Activated effector memory CD4-positive, alpha-beta T cell treated with anti-CD3 and anti-CD28 coated beads, Interleukin-2, amount 50 U/mL, for 16 hours (primary cell): ENCODE measurements at regions not wholly inside any gene's neighbourhood (a gene's known extent, or its start where the extent isn't known, plus 50 kb on each side); places are given as distances from the start of the nearest gene placed in this dataset.

Experiments
- DNase-seq: peaks from one replicate; pipeline ENCODE4 v3.0.0-alpha.2; 2020

DNA sequence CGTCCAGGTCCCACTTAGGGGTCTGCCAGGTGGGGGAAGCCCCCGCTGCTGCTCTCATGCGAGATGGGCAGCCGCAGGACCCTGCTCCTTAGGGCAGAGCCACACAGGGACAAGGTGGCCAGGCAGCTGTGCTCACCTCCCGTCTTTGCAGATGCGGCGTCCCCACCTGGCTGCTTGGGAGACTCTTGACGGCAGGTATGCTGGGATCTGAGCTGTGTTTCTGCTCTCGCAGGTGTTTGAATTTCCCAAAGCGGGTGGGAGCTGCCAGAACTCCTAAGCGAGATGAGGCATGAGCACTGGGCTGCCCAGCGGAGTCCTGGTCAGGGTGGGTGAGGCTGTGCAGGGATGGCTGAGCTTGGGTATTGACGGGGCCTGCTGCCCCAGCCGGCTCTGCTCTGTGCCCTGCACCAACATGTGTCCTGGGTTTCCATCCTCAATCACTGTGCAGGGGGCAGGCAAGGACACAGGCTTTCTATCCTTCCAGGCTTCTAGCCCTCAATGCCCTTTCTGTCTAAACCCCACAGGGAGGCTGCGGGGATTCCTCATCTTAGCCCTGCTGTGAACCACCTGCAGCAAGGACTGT lies 151.4 kb downstream of the ICE1 start:
- DNase-seq, result no peak

DNA sequence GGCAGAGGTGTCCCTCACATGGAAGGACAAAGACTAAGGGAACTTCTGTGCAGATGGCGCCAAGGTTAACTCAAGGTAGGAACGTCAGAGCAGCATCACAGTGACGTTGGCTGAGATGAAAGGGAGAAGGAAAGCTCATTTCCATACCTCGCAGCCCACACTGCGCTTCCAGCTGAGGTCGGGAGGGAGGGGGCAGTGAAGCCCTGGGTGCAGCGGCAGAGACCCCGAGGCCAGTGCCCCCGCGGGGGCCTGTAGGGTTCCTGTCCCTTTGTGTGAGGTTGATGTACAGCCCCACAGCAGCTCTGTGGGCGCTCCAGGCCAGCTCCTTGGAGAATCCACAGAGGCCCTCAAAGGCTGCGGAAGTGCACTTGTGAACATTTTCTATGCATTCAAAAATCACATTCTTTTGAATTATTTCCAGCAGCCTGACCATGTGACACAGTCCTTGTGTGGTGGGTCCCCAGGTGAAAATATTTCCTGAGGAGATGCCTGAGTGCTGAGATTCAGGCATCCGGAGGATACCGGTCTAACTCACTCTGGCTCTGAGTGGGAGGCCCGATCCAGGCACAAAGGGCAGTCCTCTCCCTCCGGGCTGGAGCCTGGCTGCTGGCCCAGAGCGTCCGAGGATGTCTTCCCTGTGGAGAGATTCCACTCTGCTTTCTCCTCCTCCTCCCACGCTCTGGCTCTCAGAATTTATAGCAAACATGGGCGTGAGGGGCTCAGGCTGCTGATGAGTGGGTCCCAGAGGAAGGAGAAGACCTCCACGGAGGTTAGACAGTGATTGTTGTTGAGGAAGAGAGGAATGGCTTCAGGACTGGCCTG lies 150.7 kb downstream of the ICE1 start:
- no peak for DNase-seq

DNA sequence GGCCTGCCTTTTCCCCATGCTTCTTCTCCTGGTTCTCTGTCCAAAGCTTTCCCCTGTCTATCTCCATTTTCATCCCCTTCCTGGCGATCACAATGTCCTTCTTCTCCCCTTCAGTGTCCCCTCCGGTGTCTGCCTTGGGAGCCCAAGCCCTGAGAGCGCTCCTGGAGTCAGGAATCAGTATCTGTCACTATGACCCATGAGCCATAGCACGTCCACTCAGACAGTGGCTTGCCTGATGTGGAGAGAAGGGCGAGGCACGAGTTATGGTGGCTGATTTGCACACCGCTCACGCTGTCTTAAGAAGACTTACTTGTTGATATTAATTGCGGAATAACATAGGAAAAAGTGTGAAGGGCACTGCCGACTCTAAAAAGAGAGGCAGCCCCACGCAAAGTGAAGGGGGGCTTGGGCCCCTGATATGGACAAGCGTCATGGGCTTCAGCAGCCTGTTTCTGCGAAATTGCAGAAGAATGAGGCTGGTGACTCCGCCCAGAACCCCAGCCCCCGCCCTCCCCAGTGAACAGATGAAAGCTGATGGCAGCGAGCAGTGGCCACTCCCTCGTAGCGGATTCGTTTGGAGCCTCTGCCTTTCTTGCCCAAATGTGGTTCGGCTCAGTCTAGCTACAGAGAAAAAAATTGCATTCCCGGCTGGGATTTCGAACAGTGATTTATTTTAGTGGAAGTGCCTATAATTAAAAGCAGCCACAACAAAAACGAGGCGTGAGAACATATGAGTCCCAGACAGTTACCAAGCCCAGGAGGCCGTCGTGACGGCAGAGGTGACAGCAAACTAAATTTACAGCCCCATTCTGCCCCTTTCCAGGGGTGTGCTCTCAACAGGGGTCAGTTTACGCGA lies 149.8 kb downstream of the ICE1 start:
- DNase-seq, result no peak

DNA sequence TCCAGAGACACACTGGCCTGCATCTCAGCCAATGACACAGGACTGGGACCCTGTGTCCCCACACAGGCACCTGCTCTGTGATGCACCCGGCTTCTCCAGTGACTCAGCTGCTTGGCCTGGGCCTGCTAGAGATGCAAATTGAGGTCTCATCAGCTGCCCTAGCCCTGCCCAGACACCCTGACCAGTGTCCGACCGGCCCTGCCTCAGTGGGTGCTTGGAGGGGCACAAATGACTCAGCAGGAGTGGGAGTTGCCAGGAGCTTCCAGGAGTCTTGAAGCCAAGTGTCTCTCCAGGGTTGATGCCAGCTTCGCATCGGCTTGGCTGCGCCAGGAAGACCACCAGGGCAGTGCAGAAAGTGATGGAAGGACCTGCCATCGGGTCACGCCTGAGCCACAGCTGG lies 148.2 kb downstream of the ICE1 start:
- no peak for DNase-seq

DNA sequence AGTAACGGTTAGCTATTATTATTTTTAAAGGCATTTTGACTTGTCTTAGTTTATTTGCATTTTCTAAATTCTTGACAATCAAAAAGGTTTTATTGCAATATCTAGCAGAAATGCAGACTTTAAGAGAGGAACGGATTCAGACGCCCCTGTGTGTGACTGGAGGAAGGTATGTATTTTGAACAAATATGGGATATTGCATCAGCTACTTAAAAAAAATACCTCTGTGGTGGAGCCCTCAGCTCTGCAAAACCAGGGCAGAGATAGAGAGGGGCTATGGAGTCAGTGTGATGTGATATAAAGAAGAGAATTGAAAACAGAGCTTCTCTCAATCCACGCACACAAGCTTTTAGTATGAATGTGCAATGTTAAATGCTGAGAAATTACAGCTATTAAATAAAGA lies 142.4 kb downstream of the ICE1 start:
- DNase-seq, result no peak

DNA sequence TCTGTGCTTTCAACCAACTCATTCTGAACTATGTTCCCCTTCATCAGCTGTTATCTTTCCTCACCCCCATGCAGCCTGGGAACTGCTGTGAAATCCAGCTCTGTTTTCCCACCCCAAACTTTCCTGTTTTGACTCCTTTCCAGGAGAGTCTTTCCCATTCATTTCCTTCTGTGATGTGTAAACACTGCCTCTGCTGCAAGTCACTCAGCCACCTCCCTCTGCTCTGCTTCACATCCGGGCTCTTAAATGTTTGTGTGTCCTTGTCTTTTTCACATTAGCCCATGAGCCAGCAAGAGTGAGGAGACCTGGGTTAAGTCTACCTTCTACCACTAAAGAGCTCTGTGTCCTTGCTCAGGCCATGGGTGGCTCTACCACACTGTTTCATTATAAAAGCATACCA lies 137.5 kb downstream of the ICE1 start:
- no peak for DNase-seq

DNA sequence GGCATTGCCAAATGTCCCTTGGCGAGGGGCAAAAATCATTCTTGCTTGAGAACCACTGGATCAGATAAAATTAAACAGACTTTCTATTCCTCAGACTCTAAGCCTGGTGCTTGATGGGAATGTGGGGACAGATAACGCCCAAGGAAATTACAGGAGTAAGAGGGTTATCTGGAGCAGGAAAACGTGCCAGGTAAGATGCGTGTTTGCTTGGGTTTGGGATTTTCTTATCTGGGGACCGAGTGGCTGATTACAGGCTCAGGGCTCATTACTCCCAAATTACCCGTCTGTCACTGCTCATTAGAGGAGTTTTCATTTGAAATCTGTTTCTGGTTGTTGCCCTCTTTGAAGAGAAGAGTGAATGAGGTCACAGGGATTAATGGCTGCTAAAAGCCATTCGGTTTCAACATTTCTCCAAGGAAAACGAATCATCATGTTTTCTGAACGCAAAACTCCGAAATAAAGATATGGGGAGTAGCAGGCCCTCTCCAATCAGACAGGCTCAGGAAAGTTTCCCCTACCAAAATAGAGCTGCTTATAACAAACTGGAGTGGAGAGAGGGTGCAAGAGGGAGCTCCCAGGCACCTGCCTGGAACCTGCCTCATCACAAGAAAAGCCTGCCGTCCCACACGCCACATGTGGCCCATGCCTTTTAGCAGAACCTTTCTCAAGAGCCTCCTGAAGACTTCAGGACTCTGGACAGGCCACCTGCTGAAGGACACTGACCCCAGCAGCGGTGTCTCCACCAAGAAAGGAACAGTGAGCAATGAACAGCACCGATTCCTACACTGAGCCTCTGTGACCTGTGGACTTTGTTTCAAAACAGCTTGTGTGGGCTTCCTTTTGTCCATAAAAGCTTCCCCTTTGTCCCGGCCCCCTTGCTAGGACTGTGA lies 136.4 kb downstream of the ICE1 start:
- DNase-seq, result no peak

DNA sequence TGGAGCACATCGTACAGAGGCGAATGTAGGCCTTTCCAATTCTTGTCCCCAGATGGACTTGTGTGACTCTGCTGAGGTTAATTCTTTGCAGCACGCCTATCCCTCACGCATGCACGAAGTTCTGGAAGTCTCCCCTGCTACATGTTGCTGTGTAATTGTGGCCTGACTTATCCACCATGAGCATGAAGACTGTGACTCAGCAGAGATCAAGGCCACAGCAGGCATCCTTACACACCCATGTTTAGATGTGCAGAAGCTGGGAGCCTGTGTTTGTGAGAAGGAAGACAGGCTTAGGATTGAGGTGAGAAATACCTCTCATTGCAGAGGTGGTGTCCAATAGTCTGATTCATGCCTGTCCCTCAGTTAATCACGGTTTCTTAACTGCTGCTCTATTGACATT lies 135.6 kb downstream of the ICE1 start:
- no peak for DNase-seq

DNA sequence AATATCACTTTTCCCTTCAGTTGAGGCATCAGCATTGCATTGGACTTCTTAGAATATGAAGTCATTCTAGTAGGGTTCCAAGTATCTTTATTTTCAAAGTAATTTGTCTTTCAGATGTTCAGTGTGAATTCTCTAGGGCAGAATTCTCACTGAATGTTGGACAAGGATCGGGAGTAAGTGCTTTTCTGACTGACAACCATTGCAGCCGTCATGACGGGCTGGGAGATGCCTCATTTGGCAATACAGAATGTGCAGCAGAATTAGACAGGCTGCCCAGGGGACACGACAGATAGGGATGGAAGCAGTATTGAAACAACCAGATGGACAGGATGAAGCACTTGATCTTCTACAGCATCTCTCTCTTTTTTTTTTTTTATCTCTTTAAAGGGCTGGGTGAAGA lies 129.0 kb downstream of the ICE1 start:
- no peak for DNase-seq

DNA sequence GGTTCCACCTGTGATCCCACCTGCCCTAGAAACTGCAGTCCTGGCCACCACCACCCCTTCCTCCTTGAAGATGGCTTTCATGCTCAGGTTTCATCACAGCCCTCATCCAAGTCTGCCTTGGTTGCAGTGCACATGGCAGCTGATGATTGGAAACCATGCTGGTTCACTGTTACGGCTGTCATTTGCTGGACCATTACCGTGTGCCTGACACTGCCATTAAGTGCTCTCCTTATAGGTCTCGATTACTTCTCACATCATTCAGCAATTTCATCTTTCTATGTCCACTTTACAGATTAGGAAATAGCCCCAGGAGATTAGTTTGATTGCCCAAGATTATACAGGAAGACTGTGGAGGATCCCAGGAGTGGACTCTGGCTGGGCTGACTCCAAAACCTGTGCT lies 123.9 kb downstream of the ICE1 start:
- no peak for DNase-seq

DNA sequence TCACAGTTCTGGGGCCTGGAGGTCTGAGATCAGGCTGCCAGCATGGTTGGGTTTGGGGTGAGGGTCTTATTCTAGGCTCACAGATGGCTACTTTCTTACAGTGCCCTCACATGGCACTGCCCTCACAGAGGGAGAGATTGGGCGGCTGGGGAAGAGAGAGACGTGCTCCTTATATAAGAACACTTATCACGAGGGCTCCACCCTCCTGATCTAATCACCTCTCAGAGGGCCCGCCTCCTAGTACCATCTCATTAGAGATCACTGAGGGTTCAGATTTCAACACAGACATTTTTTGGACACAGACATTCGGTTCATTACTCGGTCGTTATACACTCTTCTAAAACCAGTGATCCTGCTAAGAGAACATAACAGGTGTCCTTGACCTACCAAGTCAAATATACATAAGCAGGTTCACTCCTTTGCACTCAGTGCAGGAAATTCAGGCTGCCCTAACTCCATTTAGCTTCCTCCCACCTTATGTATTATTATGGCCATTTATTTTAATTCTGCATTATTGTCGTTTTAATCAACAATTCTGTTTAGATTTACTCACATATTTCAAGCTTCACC lies 121.7 kb downstream of the ICE1 start:
- no peak for DNase-seq

DNA sequence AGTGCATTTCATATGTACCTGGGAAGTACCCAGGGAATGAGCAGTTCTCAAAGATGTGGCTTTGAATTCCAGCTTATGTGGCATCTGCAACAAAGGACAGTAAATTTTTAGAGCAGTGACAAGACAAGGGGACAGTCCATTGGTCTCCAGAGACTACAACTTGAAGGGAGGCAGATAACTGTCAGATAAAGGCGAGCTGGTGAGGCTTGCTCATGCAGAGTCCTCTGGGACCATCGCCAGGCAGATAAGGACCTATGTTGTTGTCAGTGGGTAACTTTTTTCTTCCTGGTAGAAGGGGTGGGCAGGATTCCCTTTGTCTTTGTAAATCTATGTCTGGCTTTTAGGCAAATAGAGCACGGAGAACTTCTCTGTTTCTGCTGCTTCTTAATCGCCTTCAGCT lies 120.2 kb downstream of the ICE1 start:
- DNase-seq, result no peak

DNA sequence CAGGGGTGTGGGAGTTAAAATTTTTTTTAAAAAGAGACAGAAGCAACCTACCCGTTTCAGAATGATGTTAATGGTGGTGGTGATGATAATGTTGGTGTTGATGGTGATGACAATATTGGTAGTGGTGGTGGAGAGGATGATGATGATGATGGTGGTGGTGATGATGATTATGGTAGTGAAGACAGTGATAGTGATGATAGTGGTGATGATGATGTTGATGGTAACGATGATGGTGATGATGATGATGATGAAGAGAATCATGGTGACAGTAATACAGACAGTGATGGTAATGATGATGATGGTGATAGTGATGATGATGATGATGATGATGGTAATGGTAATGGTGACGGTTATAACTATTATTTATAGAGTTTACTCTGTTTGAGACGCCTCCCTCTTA lies 117.6 kb downstream of the ICE1 start:
- DNase-seq, result no peak
